AML-193 (cell line): ENCODE measurements at regions not wholly inside any gene's neighbourhood (a gene's known extent, or its start where the extent isn't known, plus 50 kb on each side); places are given as distances from the start of the nearest gene placed in this dataset.
A peak's percentile ranks its signal among the peaks of the same experiment; 100 is the strongest.

ENCODE experiments used
- DNase-seq, 2 experiments: peaks; one replicate each; lab custom pipeline; 2025; lab: John Stamatoyannopoulos, UW

GRCh38 chr13:74794582-74794981 lies 660.4 kb upstream of the KLF12 start:
- no peak for DNase-seq

- no peak for DNase-seq
Measured at GRCh38 chr13:74794147-74794546, 659.9 kb upstream of the KLF12 start.

GRCh38 chr13:74784959-74785358 lies 650.8 kb upstream of the KLF12 start:
- no peak for DNase-seq

- no peak for DNase-seq
Measured at GRCh38 chr13:74778946-74779345, 644.7 kb upstream of the KLF12 start.

- DNase-seq = no peak
Measured at GRCh38 chr13:74778087-74778486, 643.9 kb upstream of the KLF12 start.

GRCh38 chr13:74774264-74774663 lies 640.1 kb upstream of the KLF12 start:
- DNase-seq = no peak

- no peak for DNase-seq
Measured at GRCh38 chr13:74773248-74773647, 639.0 kb upstream of the KLF12 start.

GRCh38 chr13:74771964-74772363 lies 637.8 kb upstream of the KLF12 start:
- DNase-seq = no peak

GRCh38 chr13:74770361-74770760 lies 636.2 kb upstream of the KLF12 start:
- no peak for DNase-seq

- DNase-seq = no peak
Measured at GRCh38 chr13:74769333-74769732, 635.1 kb upstream of the KLF12 start.

GRCh38 chr13:74768521-74769085 lies 634.4 kb upstream of the KLF12 start:
- DNase-seq = no peak

GRCh38 chr13:74767050-74767449 lies 632.8 kb upstream of the KLF12 start:
- DNase-seq = peak; percentile 18 to 28

GRCh38 chr13:74765955-74766354 lies 631.8 kb upstream of the KLF12 start:
- DNase-seq = no peak

GRCh38 chr13:74761801-74762757 lies 627.9 kb upstream of the KLF12 start:
- no peak for DNase-seq

GRCh38 chr13:74758188-74758587 lies 624.0 kb upstream of the KLF12 start:
- DNase-seq = no peak

GRCh38 chr13:74755065-74755464 lies 620.9 kb upstream of the KLF12 start:
- no peak for DNase-seq

GRCh38 chr13:74751739-74752138 lies 617.5 kb upstream of the KLF12 start:
- DNase-seq = no peak

- no peak for DNase-seq
Measured at GRCh38 chr13:74747186-74747955, 613.2 kb upstream of the KLF12 start.

GRCh38 chr13:74743992-74744391 lies 609.8 kb upstream of the KLF12 start:
- no peak for DNase-seq

GRCh38 chr13:74741732-74742131 lies 607.5 kb upstream of the KLF12 start:
- no peak for DNase-seq

GRCh38 chr13:74732736-74733385 lies 598.7 kb upstream of the KLF12 start:
- no peak for DNase-seq

GRCh38 chr13:74731731-74732130 lies 597.5 kb upstream of the KLF12 start:
- no peak for DNase-seq
